ENCODE measurements at regions not wholly inside any gene's neighbourhood (a gene's known extent, or its start where the extent isn't known, plus 50 kb on each side); places are given as distances from the start of the nearest gene placed in this dataset.

DNA sequence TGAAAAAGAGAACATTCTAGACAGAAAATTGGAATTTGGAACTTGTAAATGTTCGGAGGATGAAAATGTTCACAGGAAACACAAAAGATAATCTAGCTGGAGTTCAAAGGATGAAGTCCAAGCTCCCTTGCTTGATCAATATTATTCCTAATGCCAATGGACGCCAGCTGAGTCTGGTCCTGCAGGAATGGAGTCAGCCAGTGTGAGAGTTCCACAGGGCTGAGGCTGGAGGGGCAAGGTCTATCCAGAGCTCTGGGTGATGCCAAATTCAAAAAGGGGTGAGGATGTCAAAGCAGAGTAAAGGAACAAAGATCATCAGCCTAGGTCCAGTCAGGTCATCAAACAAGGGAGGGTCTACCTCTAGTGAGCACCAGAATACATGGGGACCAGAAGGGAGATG lies 78.5 kb upstream of the CTNNA2 start:
- intact Hi-C loops (cut with DNase I): no loop called here
- no peaks in the 10 kb centered on the region for H3K36me3 ChIP-seq
- DNase-seq (ENCODE audit: low spot score in 2 of 2): no peak

DNA sequence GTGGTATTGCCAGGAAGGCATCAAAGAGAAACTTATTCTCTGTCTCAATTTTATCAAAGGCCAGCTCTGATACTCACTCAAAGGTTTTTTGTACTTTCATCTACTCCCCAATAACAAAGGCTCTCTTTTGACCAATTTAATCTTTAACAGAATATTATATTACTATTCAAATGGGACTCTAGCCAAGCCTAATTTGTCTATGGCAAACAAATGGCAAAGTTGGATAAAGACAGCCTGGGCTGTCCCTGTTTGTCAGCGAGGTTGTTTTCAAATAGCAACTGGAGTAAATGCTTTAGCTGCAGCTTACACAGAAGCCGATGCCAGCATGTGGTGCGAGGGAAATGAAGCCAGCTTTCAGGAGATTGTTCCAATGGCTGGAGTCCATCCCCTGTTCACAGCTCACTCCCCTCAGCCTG lies 80.1 kb upstream of the CTNNA2 start:
- TF ChIP-seq, protein P1, sequence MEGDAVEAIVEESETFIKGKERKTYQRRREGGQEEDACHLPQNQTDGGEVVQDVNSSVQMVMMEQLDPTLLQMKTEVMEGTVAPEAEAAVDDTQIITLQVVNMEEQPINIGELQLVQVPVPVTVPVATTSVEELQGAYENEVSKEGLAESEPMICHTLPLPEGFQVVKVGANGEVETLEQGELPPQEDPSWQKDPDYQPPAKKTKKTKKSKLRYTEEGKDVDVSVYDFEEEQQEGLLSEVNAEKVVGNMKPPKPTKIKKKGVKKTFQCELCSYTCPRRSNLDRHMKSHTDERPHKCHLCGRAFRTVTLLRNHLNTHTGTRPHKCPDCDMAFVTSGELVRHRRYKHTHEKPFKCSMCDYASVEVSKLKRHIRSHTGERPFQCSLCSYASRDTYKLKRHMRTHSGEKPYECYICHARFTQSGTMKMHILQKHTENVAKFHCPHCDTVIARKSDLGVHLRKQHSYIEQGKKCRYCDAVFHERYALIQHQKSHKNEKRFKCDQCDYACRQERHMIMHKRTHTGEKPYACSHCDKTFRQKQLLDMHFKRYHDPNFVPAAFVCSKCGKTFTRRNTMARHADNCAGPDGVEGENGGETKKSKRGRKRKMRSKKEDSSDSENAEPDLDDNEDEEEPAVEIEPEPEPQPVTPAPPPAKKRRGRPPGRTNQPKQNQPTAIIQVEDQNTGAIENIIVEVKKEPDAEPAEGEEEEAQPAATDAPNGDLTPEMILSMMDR (IDR thresholded peaks at IDR 0.05): no peak
- Histone ChIP-seq H3K27me3 (no peaks in the 10 kb centered on the region), H3K27ac (no peak overlapping the region), H3K9me3 (no peaks in the 10 kb centered on the region), H3K4me3 (no peak overlapping the region), H3K4me1 (no peaks in the 10 kb centered on the region), H3K36me3 (no peaks in the 10 kb centered on the region)
- DNase-seq (ENCODE audit: low spot score in 2 of 2): no peak
- intact Hi-C loops (cut with DNase I): no loop called here

More for the DNA sequence above, 78.5 kb upstream of the CTNNA2 start:
- TF ChIP-seq, protein P1 (IDR thresholded peaks at IDR 0.05): no peak
- H3K9me3 ChIP-seq: no peaks in the 10 kb centered on the region
- no peaks in the 10 kb centered on the region for H3K27me3 ChIP-seq
- H3K4me3 ChIP-seq: no peak overlapping the region
- H3K4me1 ChIP-seq: no peaks in the 10 kb centered on the region
- no peak overlapping the region for H3K27ac ChIP-seq

DNA sequence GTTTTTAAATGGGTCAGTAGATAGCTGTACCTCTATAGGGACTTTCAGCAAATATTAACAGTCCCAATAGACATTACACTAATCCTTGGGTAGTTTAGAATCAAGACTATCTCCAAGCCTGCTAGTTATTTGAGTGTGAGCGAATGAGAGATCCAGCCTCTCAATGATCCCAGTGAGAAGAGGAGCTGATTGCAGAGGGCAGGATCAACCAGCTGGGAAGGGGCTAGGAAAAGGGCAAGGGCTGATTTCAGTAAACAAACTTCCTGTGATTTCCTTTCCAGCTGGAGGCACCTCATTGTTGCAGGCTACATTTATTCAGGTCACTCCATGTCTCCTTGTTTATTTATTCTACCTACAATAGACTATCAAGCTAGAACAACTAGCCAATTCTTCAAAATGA lies 84.1 kb upstream of the CTNNA2 start:
- Histone ChIP-seq H3K9me3 (no peaks in the 10 kb centered on the region), H3K27ac (no peak overlapping the region), H3K27me3 (no peaks in the 10 kb centered on the region), H3K36me3 (no peaks in the 10 kb centered on the region), H3K4me1 (no peaks in the 10 kb centered on the region), H3K4me3 (no peak overlapping the region)
- no peak for DNase-seq (ENCODE audit: low spot score in 2 of 2)
- TF ChIP-seq, protein P1 (IDR thresholded peaks at IDR 0.05): no peak
- intact Hi-C loops (cut with DNase I): no loop called here

DNA sequence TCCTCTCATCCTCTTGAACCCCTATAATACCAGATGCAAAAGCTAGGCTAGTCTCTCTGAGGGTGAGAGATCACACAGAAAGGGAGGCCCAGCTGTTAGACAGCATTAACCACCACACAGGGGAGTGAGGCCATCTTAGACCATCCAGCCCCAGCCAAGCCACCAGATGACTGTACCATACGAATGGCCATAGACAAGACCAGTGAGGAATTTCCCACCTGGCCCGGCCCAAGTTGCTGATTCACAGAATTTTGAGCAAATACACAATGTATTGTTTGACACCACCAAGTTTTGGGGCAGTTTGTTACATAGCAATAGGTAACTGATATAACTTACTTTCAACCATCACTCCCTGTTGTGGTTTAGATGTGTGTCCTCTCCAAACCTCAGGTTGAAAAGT lies 98.2 kb upstream of the CTNNA2 start:
- no peak for DNase-seq (ENCODE audit: low spot score in 2 of 2)
- H3K4me1 ChIP-seq: no peaks in the 10 kb centered on the region
- intact Hi-C loops (cut with DNase I): no loop called here

DNA sequence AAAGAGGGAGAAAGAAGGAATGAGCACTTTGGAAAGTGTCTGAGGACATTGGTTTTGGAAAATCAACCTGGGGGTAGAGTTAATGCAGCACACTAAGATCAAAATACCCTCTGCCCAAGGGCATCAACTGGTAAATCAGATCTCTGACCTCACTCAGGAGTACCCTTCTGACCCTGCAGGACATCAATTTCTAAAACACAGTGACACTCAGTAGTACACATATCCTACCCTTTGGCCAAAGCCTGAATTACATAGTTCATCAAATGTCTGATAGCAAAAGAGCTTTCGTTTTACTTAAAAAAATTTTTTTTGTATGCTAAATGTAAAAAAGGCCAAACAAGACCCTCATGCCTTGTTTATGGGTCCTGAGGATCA lies 118.4 kb upstream of the CTNNA2 start:
- Histone ChIP-seq H3K4me3 (no peak overlapping the region), H3K4me1 (no peaks in the 10 kb centered on the region), H3K36me3 (no peaks in the 10 kb centered on the region), H3K27me3 (no peaks in the 10 kb centered on the region), H3K9me3 (no peaks in the 10 kb centered on the region), H3K27ac (no peak overlapping the region)
- TF ChIP-seq, protein P1 (IDR thresholded peaks at IDR 0.05): no peak
- no peak for DNase-seq (ENCODE audit: low spot score in 2 of 2)
- intact Hi-C loops (cut with DNase I): no loop called here

More for the DNA sequence above, 98.2 kb upstream of the CTNNA2 start:
- Histone ChIP-seq H3K27me3 (no peaks in the 10 kb centered on the region), H3K36me3 (no peaks in the 10 kb centered on the region), H3K27ac (no peak overlapping the region), H3K9me3 (no peaks in the 10 kb centered on the region), H3K4me3 (no peak overlapping the region)
- TF ChIP-seq, protein P1 (IDR thresholded peaks at IDR 0.05): no peak

DNA sequence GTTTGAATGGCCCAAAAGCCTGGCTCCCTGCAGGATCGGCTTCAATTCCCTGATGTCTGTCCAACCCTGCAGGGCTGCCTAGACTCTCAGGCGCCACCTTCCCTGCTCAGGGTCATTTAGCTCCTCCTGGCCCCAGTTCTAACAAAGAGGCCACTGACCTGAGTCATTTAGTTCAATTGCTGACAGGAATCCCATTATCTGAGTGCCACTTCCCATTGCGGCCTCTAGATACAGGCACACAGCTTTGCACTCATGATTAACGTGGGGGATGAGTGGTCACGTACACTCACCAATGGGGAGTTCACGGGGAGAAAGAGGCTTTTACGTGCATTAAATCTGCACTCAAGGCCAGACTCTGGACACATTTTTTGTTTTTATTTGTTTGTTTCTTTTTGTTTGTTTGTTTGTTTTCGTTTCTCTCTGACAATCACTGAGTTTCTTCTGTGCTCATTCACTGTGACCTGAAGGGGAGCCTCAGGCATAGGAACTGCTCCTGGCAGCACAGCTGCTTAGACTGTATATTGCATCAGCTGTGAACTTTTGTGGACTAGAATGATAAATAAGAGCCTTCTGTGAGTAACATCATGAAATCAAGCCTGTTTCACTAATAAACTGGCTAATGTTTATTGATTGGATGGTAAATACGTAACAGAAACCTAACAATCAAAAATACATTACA lies 118.9 kb upstream of the CTNNA2 start:
- Histone ChIP-seq H3K27me3 (no peaks in the 10 kb centered on the region), H3K27ac (no peak overlapping the region), H3K36me3 (no peaks in the 10 kb centered on the region), H3K9me3 (no peaks in the 10 kb centered on the region), H3K4me3 (no peak overlapping the region), H3K4me1 (no peaks in the 10 kb centered on the region)
- no peak for DNase-seq (ENCODE audit: low spot score in 2 of 2)
- TF ChIP-seq, protein P1 (IDR thresholded peaks at IDR 0.05): no peak
- intact Hi-C loops (cut with DNase I): no loop called here
